H1 (cell line): ENCODE measurements at regions not wholly inside any gene's neighbourhood (a gene's known extent, or its start where the extent isn't known, plus 50 kb on each side); places are given as distances from the start of the nearest gene placed in this dataset.

ENCODE experiments used
- CTCF ChIA-PET: fragments of 300-600 bp; sonication (Branson Sonifier 250); formaldehyde crosslinking; loops from one replicate; lab custom pipeline; 2021; ENCODE audit not compliant: partially characterized antibody; lab: Charles Lee
- POLR2A ChIA-PET: fragments of 300-600 bp; sonication (Branson Sonifier 250); formaldehyde crosslinking; loops from one replicate; lab custom pipeline; 2021; ENCODE audit warnings: inconsistent platforms; ENCODE audit not compliant: partially characterized antibody; lab: Charles Lee
- DNase-seq, 2 experiments: peaks; one replicate each; pipeline versions ENCODE4 v3.0.0 to v3.0.0-alpha.2; 2010 to 2022; ENCODE audit warnings: low spot score in 2 of 2, low read depth in 1 of 2, mixed read lengths in 1 of 2
- FAIRE-seq: peaks from 2 replicates; lab custom pipeline; 2011; peaks lifted over from hg19 to GRCh38; lab: Jason Lieb, UNC
- H2AFZ ChIP-seq: 2 replicates; pipeline ENCODE4 v1.8.1; 2012; ENCODE audit warnings: low read length, inconsistent platforms
- H2AK5ac ChIP-seq: 2 replicates; pipeline ENCODE4 v1.6.1; 2013; ENCODE audit warnings: low read depth, low read length
- H2BK120ac ChIP-seq: replicated peaks from 2 replicates; pipeline ENCODE3; 2013; ENCODE audit warnings: low read depth, low read length, inconsistent platforms
- H2BK12ac ChIP-seq: 2 replicates; pipeline ENCODE4 v1.6.1; 2013; ENCODE audit warnings: low read depth, low read length
- H2BK15ac ChIP-seq: 2 replicates; pipeline ENCODE4 v1.6.1; 2013; ENCODE audit warnings: low read length
- H2BK20ac ChIP-seq: 2 replicates; pipeline ENCODE4 v1.6.1; 2013; ENCODE audit warnings: low read length
- H2BK5ac ChIP-seq: 2 replicates; pipeline ENCODE4 v1.6.1; 2013; ENCODE audit warnings: low read depth, low read length
- H3K14ac ChIP-seq: 2 replicates; pipeline ENCODE4 v1.6.1; 2013; ENCODE audit warnings: inconsistent platforms; ENCODE audit not compliant: insufficient read length
- H3K18ac ChIP-seq: 2 replicates; pipeline ENCODE4 v1.6.1; 2013; ENCODE audit warnings: low read length; ENCODE audit errors: extremely low read depth
- H3K23ac ChIP-seq: 2 replicates; pipeline ENCODE4 v1.6.1; 2013; ENCODE audit warnings: inconsistent platforms; ENCODE audit not compliant: insufficient read length
- H3K23me2 ChIP-seq: 2 replicates; pipeline ENCODE4 v1.6.1; 2013; ENCODE audit warnings: low read depth, low read length
- H3K27ac ChIP-seq: 2 replicates; pipeline ENCODE4 v1.6.1; 2011; ENCODE audit warnings: low read depth, low read length, inconsistent platforms
- H3K27me3 ChIP-seq, 4 experiments: replicated peaks in 1 of 4; 1 replicate in 1 of 4; 2 replicates in 3 of 4; pipeline versions ENCODE4 v1.6.1 to v1.8.1; 2011 to 2013; ENCODE audit warnings: low read length in 3 of 4, mild to moderate bottlenecking in 3 of 4, inconsistent platforms in 2 of 4, mixed read lengths in 2 of 4, moderate library complexity in 1 of 4; ENCODE audit not compliant: control insufficient read depth in 3 of 4, insufficient read depth in 3 of 4; ENCODE audit errors: extremely low read depth in 1 of 4
- H3K36me3 ChIP-seq, 4 experiments: 2 replicates each; pipeline versions ENCODE4 v1.6.1 to v1.8.1; 2011 to 2013; ENCODE audit warnings: mild to moderate bottlenecking in 4 of 4, low read length in 3 of 4, moderate library complexity in 2 of 4, control low read depth in 1 of 4, inconsistent platforms in 1 of 4; ENCODE audit not compliant: insufficient read depth in 4 of 4, control insufficient read depth in 2 of 4
- H3K4ac ChIP-seq: replicated peaks from 2 replicates; pipeline ENCODE3; 2013; ENCODE audit warnings: low read length, low read depth, mixed read lengths, inconsistent platforms; ENCODE audit not compliant: insufficient read length
- H3K4me1 ChIP-seq, 4 experiments: replicated peaks in 1 of 4; 1 replicate in 1 of 4; 2 replicates in 3 of 4; pipeline versions ENCODE4 v1.6.1 to v1.8.1; 2011 to 2013; ENCODE audit warnings: low read length in 3 of 4, inconsistent platforms in 2 of 4, mixed read lengths in 1 of 4; ENCODE audit not compliant: insufficient read depth in 4 of 4, control insufficient read depth in 3 of 4
- H3K4me2 ChIP-seq, 2 experiments: 2 replicates each; pipeline versions ENCODE4 v1.6.1 to v1.8.1; 2011 to 2013; ENCODE audit warnings: low read depth in 2 of 2, low read length in 2 of 2, control low read depth in 1 of 2, inconsistent platforms in 1 of 2, mild to moderate bottlenecking in 1 of 2; ENCODE audit not compliant: insufficient read depth in 1 of 2
- H3K4me3 ChIP-seq, 4 experiments: fragments of 200-600, 300-600 bp in 1 of 4; sonication (generic), shearing (Covaris generic), sonication (Bioruptor Twin) in 1 of 4; 2 replicates each; pipeline versions ENCODE4 v1.5.1 to v1.8.1; 2011 to 2016; ENCODE audit warnings: low read length in 4 of 4, low read depth in 3 of 4, control low read depth in 2 of 4, inconsistent platforms in 2 of 4, mild to moderate bottlenecking in 2 of 4, mixed read lengths in 1 of 4, moderate library complexity in 1 of 4; ENCODE audit not compliant: insufficient read depth in 2 of 4; ENCODE audit errors: extremely low read depth in 1 of 4
- H3K56ac ChIP-seq: replicated peaks from 2 replicates; pipeline ENCODE3; 2013; ENCODE audit warnings: low read depth, mild to moderate bottlenecking, mixed read lengths, low read length, inconsistent platforms; ENCODE audit not compliant: insufficient read length
- H3K79me1 ChIP-seq: 2 replicates; pipeline ENCODE4 v1.6.1; 2013; ENCODE audit warnings: low read depth, low read length, control low read depth
- H3K79me2 ChIP-seq, 2 experiments: 2 replicates each; pipeline versions ENCODE4 v1.6.1 to v1.8.1; 2012 to 2013; ENCODE audit warnings: low read length in 2 of 2, mild to moderate bottlenecking in 2 of 2, inconsistent platforms in 1 of 2; ENCODE audit not compliant: insufficient read depth in 2 of 2, control insufficient read depth in 1 of 2
- H3K9ac ChIP-seq, 4 experiments: replicated peaks in 1 of 4; 1 replicate in 1 of 4; 2 replicates in 3 of 4; pipeline versions ENCODE4 v1.6.1 to v1.8.1; 2011 to 2013; ENCODE audit warnings: low read depth in 3 of 4, low read length in 3 of 4, control low read depth in 2 of 4, mild to moderate bottlenecking in 2 of 4, moderate library complexity in 2 of 4, inconsistent platforms in 1 of 4; ENCODE audit errors: extremely low read depth in 1 of 4
- H3K9me3 ChIP-seq, 2 experiments: 2 replicates each; pipeline versions ENCODE4 v1.6.1 to v1.8.1; 2012 to 2013; ENCODE audit warnings: mild to moderate bottlenecking in 2 of 2, moderate library complexity in 2 of 2, control low read depth in 1 of 2, inconsistent platforms in 1 of 2, low read depth in 1 of 2, low read length in 1 of 2, mixed read lengths in 1 of 2; ENCODE audit not compliant: insufficient read depth in 2 of 2
- H4K20me1 ChIP-seq, 2 experiments: replicated peaks in 1 of 2; 2 replicates each; pipeline versions ENCODE3 to v1.8.1; 2011 to 2013; ENCODE audit warnings: inconsistent platforms in 2 of 2, low read length in 2 of 2, mild to moderate bottlenecking in 1 of 2; ENCODE audit not compliant: insufficient read depth in 2 of 2, control insufficient read depth in 1 of 2
- H4K5ac ChIP-seq: 2 replicates; pipeline ENCODE4 v1.6.1; 2013; ENCODE audit warnings: low read length, low read depth, mixed read lengths, inconsistent platforms; ENCODE audit not compliant: insufficient read length
- H4K8ac ChIP-seq: 2 replicates; pipeline ENCODE4 v1.8.0; 2013; ENCODE audit warnings: mild to moderate bottlenecking, moderate library complexity, low read length, inconsistent platforms; ENCODE audit not compliant: insufficient read depth; ENCODE audit errors: extremely low read depth
- H4K91ac ChIP-seq: replicated peaks from 2 replicates; pipeline ENCODE3; 2013; ENCODE audit warnings: low read length, mixed read lengths, inconsistent platforms; ENCODE audit not compliant: insufficient read length
- BACH1 ChIP-seq: IDR thresholded peaks from 2 replicates; pipeline ENCODE4 v1.6.1; 2012; ENCODE audit warnings: low read length, improper control_type of control experiment
- BCL11A ChIP-seq, 2 experiments: IDR thresholded peaks; one replicate each; pipeline ENCODE4 v1.6.1; 2011; ENCODE audit warnings: low read depth in 2 of 2, low read length in 2 of 2, mild to moderate bottlenecking in 2 of 2
- CBX5 ChIP-seq: fragments of 300-800, 300-1000 bp; sonication (generic); IDR thresholded peaks from 2 replicates; pipeline ENCODE4 v1.7.1; 2016; ENCODE audit warnings: antibody characterized with exemption, low read length, low read depth
- CREB1 ChIP-seq: IDR thresholded peaks from 2 replicates; pipeline ENCODE4 v1.6.1; 2012; ENCODE audit warnings: inconsistent platforms
- EGR1 ChIP-seq: IDR thresholded peaks from 2 replicates; pipeline ENCODE4 v1.6.1; 2011; ENCODE audit warnings: low read depth, low read length, borderline replicate concordance
- HDAC6 ChIP-seq: IDR thresholded peaks from one replicate; pipeline ENCODE4 v1.7.1; 2012; ENCODE audit warnings: low read depth, mild to moderate bottlenecking, inconsistent platforms, low read length, moderate library complexity
- MAFK ChIP-seq: IDR thresholded peaks from 2 replicates; pipeline ENCODE4 v1.6.1; 2012; ENCODE audit warnings: low read depth, mild to moderate bottlenecking, improper control_type of control experiment, low read length
- NRF1 ChIP-seq: IDR thresholded peaks from 2 replicates; pipeline ENCODE4 v1.6.1; 2011; ENCODE audit warnings: mild to moderate bottlenecking, low read depth, low read length, improper control_type of control experiment
- POLR2AphosphoS5 ChIP-seq: IDR thresholded peaks from 2 replicates; pipeline ENCODE4 v1.6.1; 2011; ENCODE audit warnings: low read depth, low read length
- POU5F1 ChIP-seq: IDR thresholded peaks from 2 replicates; pipeline ENCODE4 v1.6.1; 2011; ENCODE audit warnings: low read depth, mild to moderate bottlenecking, low read length, moderate library complexity
- SIX5 ChIP-seq: IDR thresholded peaks from 2 replicates; pipeline ENCODE4 v1.6.1; 2011; ENCODE audit warnings: mild to moderate bottlenecking, low read depth, low read length
- SP2 ChIP-seq: IDR thresholded peaks from 2 replicates; pipeline ENCODE4 v1.6.1; 2012; ENCODE audit warnings: mild to moderate bottlenecking, low read length, inconsistent platforms
- SP4 ChIP-seq: IDR thresholded peaks from 2 replicates; pipeline ENCODE4 v1.6.1; 2012; ENCODE audit warnings: low read length, inconsistent platforms
- TAF1 ChIP-seq: IDR thresholded peaks from 2 replicates; pipeline ENCODE4 v1.6.1; 2011; ENCODE audit warnings: mild to moderate bottlenecking, low read depth, low read length
- WGBS, 2 experiments: shearing (Covaris generic) in 1 of 2; methylation state at CpG; one replicate each; pipeline versions ENCODE4 v1.1.6 to v1.1.7; 2013 to 2015; ENCODE audit warnings: low lambda C conversion rate in 2 of 2, mixed read lengths in 2 of 2, inconsistent platforms in 1 of 2, low coverage in 1 of 2, missing lambda C conversion rate in 1 of 2; ENCODE audit not compliant: insufficient replicate concordance in 2 of 2, insufficient coverage in 1 of 2, insufficient read length in 1 of 2; ENCODE audit errors: extremely low coverage in 1 of 2, missing lambda C conversion rate in 1 of 2; 5-methylcytosine and 5-hydroxymethylcytosine counted together
- TF ChIP-seq, protein P1 (sequence below): IDR thresholded peaks from 2 replicates; pipeline ENCODE4 v1.6.1; 2012; ENCODE audit warnings: inconsistent platforms

DNA sequence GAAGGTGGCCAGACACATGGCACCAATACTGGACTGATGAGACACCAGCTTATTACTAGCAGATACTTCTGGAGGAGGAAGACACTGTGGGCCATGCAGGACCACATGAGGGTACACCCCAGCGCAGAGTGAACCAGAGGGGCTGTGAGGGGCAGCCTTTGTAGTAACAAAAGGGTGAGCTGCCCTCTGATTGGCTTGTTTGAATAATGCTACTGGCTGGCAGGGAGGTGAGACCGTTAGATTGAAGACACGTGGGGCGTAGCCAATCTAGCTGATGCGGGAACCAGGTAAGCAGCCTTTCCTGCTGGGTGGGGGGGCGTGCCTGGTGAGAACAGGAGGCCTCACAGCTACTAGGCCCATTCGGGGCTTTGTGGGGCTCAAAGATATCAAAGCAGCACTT, 102.8 kb upstream of the SEC14L1 start:
- no peaks in the 10 kb centered on the region for H3K36me3 ChIP-seq
- no peak overlapping the region for H2AK5ac ChIP-seq
- no peak overlapping the region for H3K9ac ChIP-seq
- WGBS, 2 experiments, result 67% methylated on average over 7 of the region's 7 CpGs; no CpG with 5 or more reads in 1 of the 2 experiments
- TF ChIP-seq NRF1, result no peak
- no peak for TF ChIP-seq BACH1
- TF ChIP-seq, protein P1, sequence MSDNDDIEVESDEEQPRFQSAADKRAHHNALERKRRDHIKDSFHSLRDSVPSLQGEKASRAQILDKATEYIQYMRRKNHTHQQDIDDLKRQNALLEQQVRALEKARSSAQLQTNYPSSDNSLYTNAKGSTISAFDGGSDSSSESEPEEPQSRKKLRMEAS, result no peak
- TF ChIP-seq POU5F1, result no peak
- TF ChIP-seq SIX5, result no peak
- no peak for TF ChIP-seq EGR1
- no peak for TF ChIP-seq TAF1
- no peak for TF ChIP-seq MAFK
- no peak for TF ChIP-seq CREB1
- TF ChIP-seq SP4, result no peak
- no peak for TF ChIP-seq HDAC6
- TF ChIP-seq SP2, result no peak
- no peak for TF ChIP-seq POLR2AphosphoS5
- no peak for TF ChIP-seq BCL11A (IDR thresholded peaks at IDR 0.05; ENCODE audit: low read depth in 2 of 2, low read length in 2 of 2)
- TF ChIP-seq CBX5, result no peak
- TF ChIP-seq, all 59 proteins: peak for 0
- Histone ChIP-seq H4K5ac (no peak overlapping the region), H3K4me1 (no peaks in the 10 kb centered on the region), H3K23ac (no peak overlapping the region), H2BK12ac (no peak overlapping the region), H4K20me1 (no peaks in the 10 kb centered on the region), H4K8ac (no peak overlapping the region), H2BK5ac (no peak overlapping the region), H3K14ac (no peak overlapping the region), H2BK20ac (no peak overlapping the region), H3K27me3 (no peaks in the 10 kb centered on the region), H3K56ac (no peak overlapping the region), H3K4me3 (no peak overlapping the region), H2BK120ac (no peak overlapping the region), H2AFZ (no peak overlapping the region), H3K4ac (no peak overlapping the region), H3K18ac (no peak overlapping the region), H3K79me1 (no peaks in the 10 kb centered on the region), H3K23me2 (no peaks in the 10 kb centered on the region), H3K9me3 (no peaks in the 10 kb centered on the region), H3K27ac (no peak overlapping the region), H2BK15ac (no peak overlapping the region), H3K79me2 (no peaks in the 10 kb centered on the region), H4K91ac (no peak overlapping the region), H3K4me2 (no peak overlapping the region)
- no peak for FAIRE-seq
- CTCF ChIA-PET, result interaction anchor here (0.6 to 5.3 kb wide), 13 partner anchors 8 to 402 kb away, joined by 3 to 25 read pairs (median 3); partner anchors contain the start of gene MGAT5B
- POLR2A ChIA-PET, result interaction anchor here (0.6 kb wide), 1 partner anchor 191 kb away, joined by 4 read pairs; no protein-coding TSS in a partner anchor
- DNase-seq, result no peak
